SH-SY5Y (cell line): ENCODE measurements at regions not wholly inside any gene's neighbourhood (a gene's known extent, or its start where the extent isn't known, plus 50 kb on each side); places are given as distances from the start of the nearest gene placed in this dataset.

Source experiments
- GATA2 ChIP-seq: IDR thresholded peaks from 2 replicates; pipeline ENCODE4 v1.6.1; 2011; ENCODE audit warnings: mild to moderate bottlenecking, low read depth, low read length
- GATA3 ChIP-seq: IDR thresholded peaks from 2 replicates; pipeline ENCODE4 v1.6.1; 2011; ENCODE audit warnings: low read depth, mild to moderate bottlenecking, low read length, moderate library complexity

DNA sequence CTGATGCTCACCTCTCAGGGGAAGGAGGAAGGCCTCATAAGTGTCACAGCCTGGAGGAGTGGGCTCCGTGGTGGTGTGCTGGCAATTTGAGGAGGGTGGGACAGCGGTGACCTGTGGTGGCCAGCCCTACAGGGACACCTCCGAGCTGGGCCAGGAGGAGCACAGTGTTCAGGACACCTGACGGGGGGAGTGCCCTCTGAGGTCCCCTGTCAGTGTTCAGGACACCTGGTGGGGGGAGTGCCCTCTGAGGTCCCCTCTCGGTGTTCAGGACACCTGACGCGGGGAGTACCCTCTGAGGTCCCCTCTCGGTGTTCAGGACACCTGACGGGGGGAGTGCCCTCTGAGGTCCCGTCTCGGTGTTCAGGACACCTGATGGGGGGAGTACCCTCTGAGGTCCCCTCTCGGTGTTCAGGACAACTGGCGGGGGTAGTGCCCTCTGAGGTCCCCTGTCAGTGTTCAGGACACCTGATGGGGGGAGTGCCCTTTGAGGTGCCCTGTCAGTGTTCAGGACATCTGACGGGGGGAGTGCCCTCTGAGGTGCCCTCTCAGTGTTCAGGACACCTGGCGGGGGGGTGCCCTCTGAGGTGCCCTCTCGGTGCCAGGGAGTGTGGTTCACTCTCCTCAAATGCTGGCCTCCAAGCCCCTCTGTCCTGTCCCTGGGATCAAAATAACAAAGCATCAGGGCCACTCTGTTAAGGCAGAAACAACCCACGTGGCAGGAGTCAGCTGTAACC lies 73.4 kb upstream of the ZNF469 start:
- no peak for TF ChIP-seq GATA3
- no peak for TF ChIP-seq GATA2
